HepG2 (cell line): ENCODE measurements at regions not wholly inside any gene's neighbourhood (a gene's known extent, or its start where the extent isn't known, plus 50 kb on each side); places are given as distances from the start of the nearest gene placed in this dataset.

ENCODE experiments used
- ATAC-seq: fragments of 200-7000 bp; cut with Tn5 transposase; 3 replicates; pipeline ENCODE4 v1.9.1; 2020; ENCODE audit warnings: mild to moderate bottlenecking, moderate library complexity
- BruUV-seq: library from RNA; stranded (reverse); fragments of 400-500 nt; replicated peaks from 2 replicates; lab custom pipeline; 2021; lab: Mats Ljungman, UMichigan
- CTCF ChIA-PET: fragments of 300-600 bp; formaldehyde crosslinking; extraction: SDS; loops from one replicate; lab custom pipeline; 2021; ENCODE audit warnings: low total read pairs, inconsistent platforms, low intra/inter-chr PET ratio; lab: Yijun Ruan, JAX
- POLR2A ChIA-PET: fragments of 350-600 bp; sonication (Branson Sonifier 250); formaldehyde crosslinking; loops from one replicate; lab custom pipeline; 2020; ENCODE audit warnings: antibody characterized with exemption, inconsistent platforms; lab: Yijun Ruan, JAX
- DNase-seq: peaks from one replicate; pipeline ENCODE4 v3.0.0-alpha.2; 2015; ENCODE audit warnings: low spot score
- FAIRE-seq: peaks from 3 replicates; lab custom pipeline; 2011; peaks lifted over from hg19 to GRCh38; lab: Jason Lieb, UNC
- H2AFZ ChIP-seq: one replicate; pipeline ENCODE4 v1.6.1; 2011; ENCODE audit warnings: low read length, inconsistent platforms
- H3K27ac ChIP-seq: fragments of 300-600 bp; 3 replicates; pipeline ENCODE4 v1.8.0; 2011; ENCODE audit warnings: mixed run types, mild to moderate bottlenecking, mixed read lengths, low read length, inconsistent platforms; ENCODE audit not compliant: insufficient read depth; ENCODE audit errors: extremely low read length
- H3K27me3 ChIP-seq, 2 experiments: fragments of 200-600 bp in 1 of 2; 2 replicates in 1 of 2; 3 replicates in 1 of 2; pipeline versions ENCODE4 v1.6.0 to v1.8.0; 2011; ENCODE audit warnings: low read length in 2 of 2, mild to moderate bottlenecking in 2 of 2, moderate library complexity in 2 of 2, inconsistent platforms in 1 of 2; ENCODE audit not compliant: insufficient read depth in 2 of 2, control insufficient read depth in 1 of 2
- H3K36me3 ChIP-seq, 2 experiments: fragments of 200-600 bp in 1 of 2; replicated peaks in 1 of 2; 2 replicates in 1 of 2; 3 replicates in 1 of 2; pipeline versions ENCODE4 v1.5.1 to v1.8.0; 2011; ENCODE audit warnings: low read length in 2 of 2, inconsistent platforms in 1 of 2; ENCODE audit not compliant: insufficient read depth in 2 of 2, control insufficient read depth in 1 of 2
- H3K4me1 ChIP-seq: 2 replicates; pipeline ENCODE4 v1.5.1; 2012; ENCODE audit warnings: low read length, inconsistent platforms; ENCODE audit not compliant: insufficient read depth
- H3K4me2 ChIP-seq: 2 replicates; pipeline ENCODE4 v1.6.0; 2011; ENCODE audit warnings: low read depth, low read length, inconsistent platforms
- H3K4me3 ChIP-seq, 3 experiments: fragments of 200-600 bp in 1 of 3; sonication (generic), shearing (Covaris generic) in 1 of 3; replicated peaks in 1 of 3; 2 replicates each; pipeline ENCODE4 v1.5.1; 2011 to 2016; ENCODE audit warnings: low read length in 3 of 3, inconsistent platforms in 2 of 3, low read depth in 2 of 3, mild to moderate bottlenecking in 2 of 3, control low read depth in 1 of 3, mixed read lengths in 1 of 3; ENCODE audit not compliant: insufficient read depth in 1 of 3
- H3K79me2 ChIP-seq: one replicate; pipeline ENCODE4 v1.6.1; 2011; ENCODE audit warnings: low read length, inconsistent platforms; ENCODE audit not compliant: insufficient read depth
- H3K9ac ChIP-seq: 2 replicates; pipeline ENCODE4 v1.6.0; 2011; ENCODE audit warnings: mild to moderate bottlenecking, low read depth, low read length, inconsistent platforms; ENCODE audit not compliant: insufficient read depth
- H3K9me3 ChIP-seq: 2 replicates; pipeline ENCODE4 v1.5.1; 2012; ENCODE audit warnings: mild to moderate bottlenecking, low read length
- H4K20me1 ChIP-seq: 2 replicates; pipeline ENCODE4 v1.6.0; 2011; ENCODE audit warnings: inconsistent platforms, mild to moderate bottlenecking, low read length, moderate library complexity; ENCODE audit not compliant: insufficient read depth
- CAMTA2 ChIP-seq: sonication (generic); formaldehyde crosslinking; IDR thresholded peaks from 2 replicates; pipeline ENCODE4 v1.4.0; 2020; ENCODE audit warnings: mild to moderate bottlenecking, missing genetic modification reagents, borderline replicate concordance
- DNMT3B ChIP-seq: conservative IDR thresholded peaks from 2 replicates; pipeline ENCODE4 v1.6.1; 2016; ENCODE audit warnings: missing biosample characterization, control low read depth
- E2F1 ChIP-seq: sonication (generic); formaldehyde crosslinking; IDR thresholded peaks from 2 replicates; pipeline ENCODE4 v1.5.0; 2020; ENCODE audit warnings: missing genetic modification reagents
- HOXD1 ChIP-seq: sonication (generic); formaldehyde crosslinking; IDR thresholded peaks from 2 replicates; pipeline ENCODE4 v1.5.0; 2020; ENCODE audit warnings: missing genetic modification reagents
- MIER2 ChIP-seq: IDR thresholded peaks from 2 replicates; pipeline ENCODE4 v1.6.1; 2016; ENCODE audit warnings: missing biosample characterization, missing genetic modification reagents
- ZBTB44 ChIP-seq: sonication (generic); formaldehyde crosslinking; IDR thresholded peaks from 2 replicates; pipeline ENCODE4 v1.4.0; 2020; ENCODE audit warnings: missing genetic modification reagents
- ZKSCAN8 ChIP-seq: IDR thresholded peaks from 2 replicates; pipeline ENCODE4 v1.6.1; 2016; ENCODE audit warnings: borderline replicate concordance, missing genetic modification reagents, missing compliant biosample characterization
- ZNF773 ChIP-seq: sonication (generic); formaldehyde crosslinking; IDR thresholded peaks from 2 replicates; pipeline ENCODE4 v1.4.0; 2020; ENCODE audit warnings: missing genetic modification reagents, borderline replicate concordance
- ZNF816 ChIP-seq: sonication (generic); formaldehyde crosslinking; IDR thresholded peaks from 2 replicates; pipeline ENCODE4 v1.8.0; 2022; ENCODE audit warnings: missing genetic modification reagents, mild to moderate bottlenecking, borderline replicate concordance
- WGBS: methylation state at CpG from one replicate; pipeline ENCODE4 v1.1.6; 2017; ENCODE audit warnings: low lambda C conversion rate; 5-methylcytosine and 5-hydroxymethylcytosine counted together
- in situ Hi-C: cut with HindIII; loops from 2 replicates; pipeline ENCODE4 v1.10.0; 2017; ENCODE audit warnings: low pct_unique_long_range_greater_than_20kb; ENCODE audit not compliant: extremely low pct_ligation_motif_present
- intact Hi-C: fragments of 100-400 bp; cut with micrococcal nuclease; formaldehyde crosslinking; loops from one replicate; pipeline ENCODE4 v1.10.0; 2022; ENCODE audit not compliant: unreplicated experiment

GRCh38 chr13:22925881-22926747 lies 254.7 kb upstream of the SGCG start (continued):
- TF ChIP-seq MIER2 (no peak), ZBTB44 (CRISPR knock-in tag) (no peak), DNMT3B (CRISPR knock-in tag) (no peak)

GRCh38 chr13:22926748-22927400 lies 253.9 kb upstream of the SGCG start:
- Histone ChIP-seq H3K36me3 (no peaks in the 10 kb centered on the region), H3K9ac (no peak overlapping the region), H3K79me2 (no peaks in the 10 kb centered on the region), H4K20me1 (no peaks in the 10 kb centered on the region), H3K4me2 (no peak overlapping the region), H2AFZ (no peak overlapping the region), H3K27me3 (no peaks in the 10 kb centered on the region), H3K9me3 (no peaks in the 10 kb centered on the region), H3K27ac (no peak overlapping the region), H3K4me3 (no peak overlapping the region), H3K4me1 (no peaks in the 10 kb centered on the region)
- TF ChIP-seq CAMTA2 (CRISPR knock-in tag) (no peak), HOXD1 (CRISPR knock-in tag) (no peak), ZNF773 (CRISPR knock-in tag) (no peak), ZKSCAN8 (CRISPR knock-in tag) (no peak), E2F1 (CRISPR knock-in tag) (no peak), ZNF816 (no peak)
- POLR2A ChIA-PET, result no interaction called here
- ATAC-seq (no peak; the same call in 2 of the 3 replicates), FAIRE-seq (no peak), DNase-seq (no peak)
- intact Hi-C loops (no loop called here), in situ Hi-C loops (no loop called here)
- CTCF ChIA-PET, result no interaction called here
- WGBS, result 92% methylated on average over 8 of the region's 56 CpGs
- no TSS peak for BruUV-seq
